Glomerular visceral epithelial cell (primary cell): ENCODE measurements at regions not wholly inside any gene's neighbourhood (a gene's known extent, or its start where the extent isn't known, plus 50 kb on each side); places are given as distances from the start of the nearest gene placed in this dataset.
"Not testable (repeated sequence)": the region's sequence is repeated elsewhere in the genome, so short reads cannot be mapped to it uniquely, and the experiment has no call there.

Experiments
- DNase-seq: peaks from one replicate; pipeline ENCODE4 v3.0.0-alpha.2; 2016; ENCODE audit errors: extremely low spot score

- DNase-seq: no peak
These were observed 421.7 kb upstream of the TYRP1 start for GRCh38 chr9:12271421-12271891.

- no peak for DNase-seq
These were observed 420.6 kb upstream of the TYRP1 start for GRCh38 chr9:12272471-12273120.

- DNase-seq: no peak
These were observed 418.6 kb upstream of the TYRP1 start for GRCh38 chr9:12274577-12274976.

- no peak for DNase-seq
These were observed 416.7 kb upstream of the TYRP1 start for GRCh38 chr9:12276505-12276904.

GRCh38 chr9:12289711-12290110, 403.5 kb upstream of the TYRP1 start:
- no peak for DNase-seq

GRCh38 chr9:12290166-12290869, 402.9 kb upstream of the TYRP1 start:
- DNase-seq: no peak

- no peak for DNase-seq
These were observed 388.0 kb upstream of the TYRP1 start for GRCh38 chr9:12305211-12305610.

GRCh38 chr9:12314589-12314988, 378.6 kb upstream of the TYRP1 start:
- no peak for DNase-seq

GRCh38 chr9:12318732-12319685, 374.2 kb upstream of the TYRP1 start:
- no peak for DNase-seq

GRCh38 chr9:12329623-12329985, 363.6 kb upstream of the TYRP1 start:
- no peak for DNase-seq

- DNase-seq: not testable (repeated sequence)
These were observed 359.2 kb upstream of the TYRP1 start for GRCh38 chr9:12333966-12334365.

- no peak for DNase-seq
These were observed 342.4 kb upstream of the TYRP1 start for GRCh38 chr9:12350775-12351174.

GRCh38 chr9:12351293-12352044, 341.7 kb upstream of the TYRP1 start:
- no peak for DNase-seq

GRCh38 chr9:12352045-12352315, 341.2 kb upstream of the TYRP1 start:
- DNase-seq: no peak

- no peak for DNase-seq
These were observed 329.7 kb upstream of the TYRP1 start for GRCh38 chr9:12363439-12363838.

- DNase-seq: no peak
These were observed 324.6 kb upstream of the TYRP1 start for GRCh38 chr9:12368569-12368968.

- no peak for DNase-seq
These were observed 301.2 kb upstream of the TYRP1 start for GRCh38 chr9:12391839-12392509.

GRCh38 chr9:12394105-12394504, 299.1 kb upstream of the TYRP1 start:
- DNase-seq: no peak

- no peak for DNase-seq
These were observed 289.5 kb upstream of the TYRP1 start for GRCh38 chr9:12403721-12404120.

- no peak for DNase-seq
These were observed 279.2 kb upstream of the TYRP1 start for GRCh38 chr9:12413986-12414385.

GRCh38 chr9:12414514-12414913, 278.7 kb upstream of the TYRP1 start:
- DNase-seq: no peak
